HCEC 1CT (cell line): ENCODE measurements at regions not wholly inside any gene's neighbourhood (a gene's known extent, or its start where the extent isn't known, plus 50 kb on each side); places are given as distances from the start of the nearest gene placed in this dataset.
"Not testable (repeated sequence)": the region's sequence is repeated elsewhere in the genome, so short reads cannot be mapped to it uniquely, and the experiment has no call there.

Source experiments
- DNase-seq: peaks from one replicate; pipeline ENCODE4 v3.0.0-alpha.2; 2017

DNA sequence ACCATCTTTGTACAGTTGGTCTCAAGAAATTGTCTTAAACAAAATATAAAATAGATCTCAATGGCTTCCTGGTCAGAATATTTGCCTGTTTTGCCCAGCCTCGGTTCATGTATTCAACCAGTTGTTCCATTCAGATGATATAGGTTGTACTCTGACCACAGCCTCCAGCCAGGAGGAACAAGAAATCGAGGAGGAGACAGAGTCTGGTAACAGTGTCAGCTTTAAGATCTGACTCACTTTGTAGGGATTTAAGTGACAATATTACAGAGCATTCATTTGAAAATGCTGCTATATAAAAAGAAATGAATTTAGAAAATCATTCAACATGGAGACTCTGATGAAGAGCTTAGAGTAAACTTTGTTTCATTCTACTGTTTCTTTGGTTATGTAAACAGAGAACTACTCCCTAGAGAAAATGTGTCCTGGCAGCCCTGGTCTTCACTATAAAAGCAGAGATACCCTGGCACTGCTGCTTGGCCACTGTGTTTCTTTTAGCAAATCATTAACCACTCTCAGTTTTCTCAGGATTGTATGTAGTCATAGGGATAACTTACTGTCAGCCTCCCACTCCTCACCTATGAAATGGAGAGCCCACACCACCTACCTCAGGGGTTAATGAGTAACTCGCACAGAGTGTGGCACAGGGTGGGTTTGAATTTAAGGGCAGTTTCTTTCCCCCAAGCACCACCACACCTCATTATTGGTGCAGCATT, 53.5 kb downstream of the PAGE2 start:
- no peak for DNase-seq

- no peak for DNase-seq
Measured at GRCh38 chrX:55142919-55143310, 54.1 kb downstream of the PAGE2 start.

DNA sequence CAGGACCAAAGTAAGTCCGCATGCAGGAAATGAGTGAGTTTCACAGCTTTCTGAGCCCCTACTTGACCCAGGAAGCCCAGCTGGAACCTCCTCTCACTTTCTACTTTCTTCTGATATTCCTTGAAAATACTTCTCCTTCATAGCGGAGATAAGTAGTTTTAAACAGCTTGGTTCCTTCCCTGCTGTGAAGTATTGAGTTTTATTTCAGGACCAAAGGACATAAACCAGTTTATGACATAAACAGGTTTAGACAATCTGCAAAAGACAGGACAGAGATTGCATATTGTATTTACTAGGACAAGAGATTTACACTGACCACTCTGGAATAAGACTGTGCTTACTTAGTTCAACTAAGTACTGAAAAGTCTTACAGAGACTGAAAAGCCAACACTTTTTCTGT, 54.8 kb downstream of the PAGE2 start:
- no peak for DNase-seq

GRCh38 chrX:55144697-55145096, 55.9 kb downstream of the PAGE2 start:
- no peak for DNase-seq

DNA sequence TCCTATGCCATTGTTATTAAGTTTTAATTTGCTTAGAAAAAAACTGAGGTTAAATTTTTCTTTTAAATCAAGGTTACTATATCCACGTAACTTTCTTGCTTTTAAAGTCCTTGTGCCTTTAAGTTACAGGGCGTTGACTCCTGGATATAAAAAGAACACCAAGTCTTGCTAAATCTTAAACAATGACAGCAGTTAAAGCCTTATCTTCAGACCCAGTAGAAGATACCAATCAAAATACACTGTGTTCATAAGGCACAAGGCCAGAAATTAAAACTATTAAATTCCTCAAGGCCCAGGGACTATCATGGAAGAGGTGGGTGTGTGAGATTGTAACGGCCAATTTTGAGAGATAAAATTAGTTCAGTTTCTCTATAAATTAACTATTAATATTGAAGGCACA, 60.4 kb downstream of the PAGE2 start:
- DNase-seq = no peak

DNA sequence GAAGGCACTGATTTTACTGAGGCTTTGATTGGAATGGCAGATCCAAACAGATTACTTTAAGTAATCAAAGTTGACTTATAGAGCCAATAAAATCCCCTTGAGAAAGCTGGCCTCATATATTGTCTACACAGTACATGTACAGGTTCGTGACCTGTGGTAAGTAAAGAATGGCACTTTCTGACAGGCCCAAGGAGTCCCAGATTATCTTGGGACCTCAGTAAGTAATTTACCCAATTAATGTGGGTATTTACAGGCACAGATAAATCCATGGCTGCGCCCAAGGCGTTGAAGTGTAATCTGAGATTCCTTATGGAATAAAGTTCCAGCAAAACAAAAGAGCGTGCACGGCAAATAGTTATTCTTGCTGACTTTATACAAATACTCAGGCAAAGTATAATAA, 62.4 kb downstream of the PAGE2 start:
- no peak for DNase-seq

DNA sequence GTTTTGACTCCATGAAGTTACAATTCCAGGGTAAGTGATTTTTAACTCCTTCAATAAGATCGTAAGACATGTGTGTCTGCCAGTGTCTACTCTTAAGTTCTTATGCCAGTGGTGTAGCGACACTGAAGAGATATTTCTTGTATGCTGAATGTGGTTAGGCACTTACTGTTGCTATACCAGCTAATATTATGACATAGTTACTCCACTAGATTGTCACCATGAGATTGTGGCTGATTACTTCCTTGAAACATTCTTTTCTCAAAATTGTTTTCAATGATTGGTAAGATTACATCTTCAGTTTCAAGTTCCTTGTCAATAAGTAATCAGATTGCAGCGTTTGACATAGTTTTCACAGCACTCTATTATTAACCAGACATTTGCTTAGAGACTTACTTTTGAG, 60.6 kb upstream of the PAGE5 start:
- DNase-seq = no peak

- peak; percentile 83 for DNase-seq
Measured at GRCh38 chrX:55160685-55161552, 59.2 kb upstream of the PAGE5 start.

DNA sequence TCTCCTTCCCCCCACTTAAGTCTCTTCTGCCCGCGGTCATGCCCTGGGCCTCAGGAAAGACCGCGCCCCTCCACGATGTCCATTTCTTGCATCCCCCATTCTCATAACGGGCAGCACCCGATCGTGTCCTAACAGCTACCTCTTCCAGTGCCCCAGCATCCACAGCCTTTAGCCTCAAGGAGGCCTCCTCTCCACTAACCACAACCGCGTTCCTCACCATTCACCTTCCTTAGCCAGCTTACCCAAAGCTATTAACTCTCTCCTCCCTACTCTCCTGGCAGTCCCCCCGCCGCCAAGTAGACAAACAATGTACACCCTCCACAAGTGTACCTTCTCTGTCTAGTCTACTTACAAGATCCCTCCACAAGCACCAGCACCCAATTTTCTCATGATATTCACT, 58.6 kb upstream of the PAGE5 start:
- DNase-seq = peak; percentile 0

DNA sequence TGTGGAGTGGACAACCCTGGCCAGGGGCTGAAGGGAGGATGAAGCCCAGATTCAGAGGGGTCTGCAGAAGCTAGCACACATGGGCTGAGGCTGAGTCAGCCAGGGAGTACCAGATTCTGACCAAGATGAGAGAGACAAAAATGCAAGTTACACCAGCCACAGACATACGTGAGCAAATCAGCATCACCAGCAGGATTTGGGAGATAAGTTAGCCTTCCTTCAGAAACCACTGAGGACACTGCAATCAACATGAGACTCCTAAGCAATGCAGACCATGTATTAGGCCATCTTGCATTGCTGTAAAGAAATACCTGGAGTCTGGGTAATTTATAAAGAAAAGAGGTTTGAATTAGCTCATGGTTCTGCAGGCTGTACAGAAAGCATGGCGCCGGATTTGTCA, 57.0 kb upstream of the PAGE5 start:
- DNase-seq = no peak

DNA sequence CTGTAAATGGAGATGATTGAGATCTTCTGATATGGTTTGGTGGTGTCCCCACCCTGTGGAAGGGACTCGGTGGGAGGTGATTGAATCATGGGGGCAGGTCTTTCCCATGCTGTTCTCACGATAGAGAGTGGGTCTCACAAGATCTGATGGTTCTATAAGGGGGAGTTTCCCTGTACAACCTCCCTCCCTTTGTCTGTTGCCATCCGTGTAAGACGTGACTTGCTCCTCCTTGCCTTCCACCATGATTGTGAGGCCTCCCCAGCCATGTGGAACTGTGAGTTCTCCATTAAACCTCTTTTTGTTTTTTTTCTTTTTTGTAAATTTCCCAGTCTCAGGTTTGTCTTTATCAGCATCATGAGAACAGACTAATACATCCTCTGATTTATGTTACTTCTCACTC, 55.1 kb upstream of the PAGE5 start:
- DNase-seq = not testable (repeated sequence)

GRCh38 chrX:55167124-55167803, 52.9 kb upstream of the PAGE5 start:
- DNase-seq = no peak

- DNase-seq = no peak
Measured at GRCh38 chrX:55167901-55168300, 52.2 kb upstream of the PAGE5 start.

- no peak for DNase-seq
Measured at GRCh38 chrX:55169782-55170181, 50.4 kb upstream of the PAGE5 start.
